PC-9 (cell line): ENCODE measurements at regions not wholly inside any gene's neighbourhood (a gene's known extent, or its start where the extent isn't known, plus 50 kb on each side); places are given as distances from the start of the nearest gene placed in this dataset.

Experiments
- BruUV-seq: library from RNA; stranded (reverse); fragments of 400-500 nt; replicated peaks from 2 replicates; lab custom pipeline; 2021; lab: Mats Ljungman, UMichigan
- CTCF ChIA-PET: fragments of 300-600 bp; sonication (Branson Sonifier 250); formaldehyde crosslinking; loops from one replicate; lab custom pipeline; 2022; ENCODE audit warnings: antibody characterized with exemption; lab: Charles Lee
- POLR2A ChIA-PET: fragments of 300-600 bp; sonication (Branson Sonifier 250); formaldehyde crosslinking; loops from one replicate; lab custom pipeline; 2022; ENCODE audit warnings: antibody characterized with exemption; ENCODE audit not compliant: unreplicated experiment; lab: Charles Lee
- DNase-seq, 2 experiments: peaks; one replicate each; pipeline versions ENCODE4 v3.0.0 to v3.0.0-alpha.2; 2015 to 2022; ENCODE audit warnings: mixed read lengths in 1 of 2
- H2AFZ ChIP-seq: fragments of 200-600 bp; sonication (generic); 2 replicates; pipeline ENCODE4 v1.8.1; 2017; ENCODE audit warnings: antibody characterized with exemption
- H3F3A ChIP-seq: fragments of 200-600 bp; sonication (generic); 2 replicates; pipeline ENCODE4 v1.8.1; 2017; ENCODE audit warnings: antibody characterized with exemption, mild to moderate bottlenecking, low read depth; ENCODE audit not compliant: insufficient read depth
- H3K27ac ChIP-seq: fragments of 200-600 bp; sonication (generic); 2 replicates; pipeline ENCODE4 v1.6.1; 2016; ENCODE audit warnings: mixed run types
- H3K27me3 ChIP-seq: fragments of 200-600 bp; sonication (generic); 2 replicates; pipeline ENCODE4 v1.6.1; 2016; ENCODE audit warnings: low read depth, mixed run types; ENCODE audit not compliant: insufficient read depth
- H3K36me3 ChIP-seq: fragments of 200-600 bp; sonication (generic); 2 replicates; pipeline ENCODE4 v1.6.1; 2016; ENCODE audit warnings: low read depth, mixed run types
- H3K4me1 ChIP-seq: fragments of 200-600 bp; sonication (generic); replicated peaks from 2 replicates; pipeline ENCODE4 v1.6.1; 2016; ENCODE audit warnings: mixed run types; ENCODE audit not compliant: insufficient read depth
- H3K4me2 ChIP-seq: fragments of 200-600 bp; sonication (generic); 2 replicates; pipeline ENCODE4 v1.6.1; 2017; ENCODE audit warnings: mixed run types
- H3K4me3 ChIP-seq: fragments of 200-600 bp; sonication (generic); 2 replicates; pipeline ENCODE4 v1.6.1; 2016; ENCODE audit warnings: mixed run types
- H3K79me2 ChIP-seq: fragments of 200-600 bp; sonication (generic); 2 replicates; pipeline ENCODE4 v1.6.1; 2017; ENCODE audit warnings: low read depth, mixed run types
- H3K9me2 ChIP-seq: fragments of 200-600 bp; sonication (generic); 2 replicates; pipeline ENCODE4 v1.8.1; 2017; ENCODE audit warnings: mild to moderate bottlenecking; ENCODE audit not compliant: insufficient read depth
- H3K9me3 ChIP-seq: fragments of 200-600 bp; sonication (generic); 2 replicates; pipeline ENCODE4 v1.8.1; 2016; ENCODE audit warnings: low read depth; ENCODE audit not compliant: insufficient read depth
- H4K20me1 ChIP-seq: fragments of 200-600 bp; sonication (generic); 2 replicates; pipeline ENCODE4 v1.8.1; 2017; ENCODE audit not compliant: insufficient read depth
- CTCF ChIP-seq: fragments of 200-600 bp; sonication (generic); conservative IDR thresholded peaks from 2 replicates; pipeline ENCODE4 v1.6.1; 2017; ENCODE audit warnings: mixed run types, antibody characterized with exemption, mild to moderate bottlenecking, moderate library complexity
- EZH2 ChIP-seq: fragments of 200-600 bp; sonication (generic); IDR thresholded peaks from 2 replicates; pipeline ENCODE4 v1.8.0; 2017; ENCODE audit warnings: antibody characterized with exemption, low read depth
- intact Hi-C: fragments of 100-400 bp; cut with micrococcal nuclease; formaldehyde crosslinking; loops from one replicate; pipeline ENCODE4 v1.10.0; 2022; ENCODE audit not compliant: unreplicated experiment

GRCh38 chr7:145916776-145917175 lies 199.8 kb upstream of the CNTNAP2 start:
- TF ChIP-seq EZH2, result no peak
- no peak for TF ChIP-seq CTCF
- Histone ChIP-seq H3K27ac (no peak overlapping the region), H3F3A (no peaks in the 10 kb centered on the region), H3K4me3 (no peak overlapping the region), H3K4me2 (no peak overlapping the region), H3K9me2 (no peaks in the 10 kb centered on the region), H2AFZ (no peak overlapping the region), H3K79me2 (no peaks in the 10 kb centered on the region), H3K9me3 (no peaks in the 10 kb centered on the region), H4K20me1 (no peaks in the 10 kb centered on the region), H3K36me3 (no peaks in the 10 kb centered on the region), H3K27me3 (no peaks in the 10 kb centered on the region), H3K4me1 (no peaks in the 10 kb centered on the region)
- CTCF ChIA-PET, result no interaction called here
- DNase-seq, result no peak
- POLR2A ChIA-PET, result no interaction called here
- BruUV-seq, result no TSS peak
- intact Hi-C loops, result no loop called here

- no peak for TF ChIP-seq CTCF
- H3K9me2 ChIP-seq, result no peaks in the 10 kb centered on the region
- H3K36me3 ChIP-seq, result no peaks in the 10 kb centered on the region
- no peaks in the 10 kb centered on the region for H3K4me1 ChIP-seq
- intact Hi-C loops, result no loop called here
- DNase-seq, result no peak
- no peak overlapping the region for H3K4me3 ChIP-seq
- POLR2A ChIA-PET, result no interaction called here
- H2AFZ ChIP-seq, result no peak overlapping the region
- CTCF ChIA-PET, result no interaction called here
- H3F3A ChIP-seq, result no peaks in the 10 kb centered on the region
- no TSS peak for BruUV-seq
- H3K27ac ChIP-seq, result no peak overlapping the region
- no peaks in the 10 kb centered on the region for H4K20me1 ChIP-seq
- H3K27me3 ChIP-seq, result no peaks in the 10 kb centered on the region
- H3K79me2 ChIP-seq, result no peaks in the 10 kb centered on the region
- H3K4me2 ChIP-seq, result no peak overlapping the region
- H3K9me3 ChIP-seq, result no peaks in the 10 kb centered on the region
Observed at GRCh38 chr7:145915679-145916078, 200.9 kb upstream of the CNTNAP2 start.

- Histone ChIP-seq H3K4me3 (no peak overlapping the region), H3K36me3 (no peaks in the 10 kb centered on the region), H3K4me2 (no peak overlapping the region), H3K9me2 (no peaks in the 10 kb centered on the region), H2AFZ (no peak overlapping the region; the same call in 1 of the 2 replicates), H3K9me3 (no peaks in the 10 kb centered on the region), H3K4me1 (no peaks in the 10 kb centered on the region), H3F3A (no peaks in the 10 kb centered on the region), H3K27me3 (no peaks in the 10 kb centered on the region), H4K20me1 (no peaks in the 10 kb centered on the region), H3K27ac (no peak overlapping the region), H3K79me2 (no peaks in the 10 kb centered on the region)
- DNase-seq, result no peak
- ChIA-PET CTCF (no interaction called here), POLR2A (no interaction called here)
- no TSS peak for BruUV-seq
- intact Hi-C loops, result no loop called here
- TF ChIP-seq EZH2 (no peak), CTCF (no peak)
Observed at GRCh38 chr7:145909991-145910513, 206.5 kb upstream of the CNTNAP2 start.
